Tibial nerve (tissue), 4 donors: ENCODE measurements at regions not wholly inside any gene's neighbourhood (a gene's known extent, or its start where the extent isn't known, plus 50 kb on each side); places are given as distances from the start of the nearest gene placed in this dataset.

ENCODE experiments used
- DNase-seq, 2 donors: peaks; one replicate each; pipeline ENCODE4 v3.0.0-alpha.2; 2019; ENCODE audit warnings: low spot score in 2 of 2
- H3K27ac ChIP-seq, 4 donors: fragments of 200-600 bp; sonication (generic) in 3 of 4; one replicate each; pipeline ENCODE4 v1.5.1; 2017 to 2019; ENCODE audit warnings: mild to moderate bottlenecking in 1 of 4
- H3K27me3 ChIP-seq, 2 donors: fragments of 200-600 bp; sonication (generic) in 1 of 2; one replicate each; pipeline versions ENCODE4 v1.5.1 to v1.6.0; 2017 to 2019
- H3K36me3 ChIP-seq, 3 donors: fragments of 200-600 bp; sonication (generic); one replicate each; pipeline ENCODE4 v1.5.1; 2018 to 2019
- H3K4me1 ChIP-seq, 4 donors: fragments of 200-600 bp; sonication (generic) in 3 of 4; one replicate each; pipeline ENCODE4 v1.5.1; 2017 to 2019
- H3K4me3 ChIP-seq, 4 donors: fragments of 200-600 bp; sonication (generic) in 3 of 4; one replicate each; pipeline ENCODE4 v1.5.1; 2017 to 2019; ENCODE audit warnings: mild to moderate bottlenecking in 1 of 4, moderate library complexity in 1 of 4
- H3K9me3 ChIP-seq, 4 donors: fragments of 200-600 bp; sonication (generic) in 3 of 4; one replicate each; pipeline ENCODE4 v1.5.1; 2017 to 2019
- EP300 ChIP-seq, 2 donors: sonication (generic); formaldehyde crosslinking; IDR thresholded peaks; one replicate each; pipeline ENCODE4 v1.6.1; 2017; ENCODE audit warnings: antibody characterized with exemption in 2 of 2, mild to moderate bottlenecking in 1 of 2
- POLR2A ChIP-seq, 2 donors: fragments of 450-650 bp; IDR thresholded peaks; one replicate each; pipeline ENCODE4 v1.6.1; 2017; ENCODE audit warnings: antibody characterized with exemption in 2 of 2, mild to moderate bottlenecking in 2 of 2, moderate library complexity in 2 of 2
- WGBS, 2 donors: methylation state at CpG; one replicate each; pipeline ENCODE4 v1.1.5; 2018; 5-methylcytosine and 5-hydroxymethylcytosine counted together
- TF ChIP-seq, protein P1 (sequence below), 5 experiments: fragments of 200-600 bp in 3 of 5; fragments of 450-650 bp in 2 of 5; sonication (generic) in 3 of 5; IDR thresholded peaks; one replicate each; pipeline ENCODE4 v1.5.1; 2016 to 2019; ENCODE audit warnings: antibody characterized with exemption in 5 of 5, mild to moderate bottlenecking in 3 of 5, moderate library complexity in 2 of 5

- H3K27ac ChIP-seq, result no peak overlapping the region
- H3K4me3 ChIP-seq, result no peak overlapping the region
- no peaks in the 10 kb centered on the region for H3K9me3 ChIP-seq
- 68 to 80% methylated on average over 1 of the region's 1 CpG for WGBS, 2 donors
- no peaks in the 10 kb centered on the region for H3K36me3 ChIP-seq
- H3K27me3 ChIP-seq, result no peaks in the 10 kb centered on the region
- TF ChIP-seq POLR2A (IDR thresholded peaks at IDR 0.05) (no peak), EP300 (IDR thresholded peaks at IDR 0.05) (no peak)
- TF ChIP-seq, protein P1, sequence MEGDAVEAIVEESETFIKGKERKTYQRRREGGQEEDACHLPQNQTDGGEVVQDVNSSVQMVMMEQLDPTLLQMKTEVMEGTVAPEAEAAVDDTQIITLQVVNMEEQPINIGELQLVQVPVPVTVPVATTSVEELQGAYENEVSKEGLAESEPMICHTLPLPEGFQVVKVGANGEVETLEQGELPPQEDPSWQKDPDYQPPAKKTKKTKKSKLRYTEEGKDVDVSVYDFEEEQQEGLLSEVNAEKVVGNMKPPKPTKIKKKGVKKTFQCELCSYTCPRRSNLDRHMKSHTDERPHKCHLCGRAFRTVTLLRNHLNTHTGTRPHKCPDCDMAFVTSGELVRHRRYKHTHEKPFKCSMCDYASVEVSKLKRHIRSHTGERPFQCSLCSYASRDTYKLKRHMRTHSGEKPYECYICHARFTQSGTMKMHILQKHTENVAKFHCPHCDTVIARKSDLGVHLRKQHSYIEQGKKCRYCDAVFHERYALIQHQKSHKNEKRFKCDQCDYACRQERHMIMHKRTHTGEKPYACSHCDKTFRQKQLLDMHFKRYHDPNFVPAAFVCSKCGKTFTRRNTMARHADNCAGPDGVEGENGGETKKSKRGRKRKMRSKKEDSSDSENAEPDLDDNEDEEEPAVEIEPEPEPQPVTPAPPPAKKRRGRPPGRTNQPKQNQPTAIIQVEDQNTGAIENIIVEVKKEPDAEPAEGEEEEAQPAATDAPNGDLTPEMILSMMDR (IDR thresholded peaks at IDR 0.05), result no peak
- no peaks in the 10 kb centered on the region for H3K4me1 ChIP-seq
- no peak for DNase-seq
Measured at GRCh38 chr4:96753216-96753615, 913.3 kb downstream of the PDHA2 start.

- no peak for DNase-seq
- 57 to 62% methylated on average over 3 of the region's 3 CpGs for WGBS, 2 donors
Measured at GRCh38 chr4:96755569-96756484, 915.9 kb downstream of the PDHA2 start.

GRCh38 chr4:96756584-96756983, 916.7 kb downstream of the PDHA2 start:
- no peak overlapping the region for H3K27ac ChIP-seq
- TF ChIP-seq, protein P1 (IDR thresholded peaks at IDR 0.05), result no peak
- TF ChIP-seq EP300 (IDR thresholded peaks at IDR 0.05) (no peak), POLR2A (IDR thresholded peaks at IDR 0.05) (no peak)
- H3K27me3 ChIP-seq, result no peaks in the 10 kb centered on the region
- no peaks in the 10 kb centered on the region for H3K9me3 ChIP-seq
- no peaks in the 10 kb centered on the region for H3K36me3 ChIP-seq
- no peak for DNase-seq
- WGBS, 2 donors, result 79 to 89% methylated on average over 1 of the region's 1 CpG
- no peaks in the 10 kb centered on the region for H3K4me1 ChIP-seq
- H3K4me3 ChIP-seq, result no peak overlapping the region

More at GRCh38 chr4:96755569-96756484, 915.9 kb downstream of the PDHA2 start:
- Histone ChIP-seq H3K4me3 (no peak overlapping the region), H3K4me1 (no peaks in the 10 kb centered on the region), H3K9me3 (no peaks in the 10 kb centered on the region), H3K27ac (no peak overlapping the region), H3K27me3 (no peaks in the 10 kb centered on the region), H3K36me3 (no peaks in the 10 kb centered on the region)
- TF ChIP-seq POLR2A (IDR thresholded peaks at IDR 0.05), result no peak
- TF ChIP-seq EP300 (IDR thresholded peaks at IDR 0.05), result no peak
- TF ChIP-seq, protein P1 (IDR thresholded peaks at IDR 0.05), result no peak

GRCh38 chr4:96763546-96763945, 923.7 kb downstream of the PDHA2 start:
- no peaks in the 10 kb centered on the region for H3K36me3 ChIP-seq

DNA sequence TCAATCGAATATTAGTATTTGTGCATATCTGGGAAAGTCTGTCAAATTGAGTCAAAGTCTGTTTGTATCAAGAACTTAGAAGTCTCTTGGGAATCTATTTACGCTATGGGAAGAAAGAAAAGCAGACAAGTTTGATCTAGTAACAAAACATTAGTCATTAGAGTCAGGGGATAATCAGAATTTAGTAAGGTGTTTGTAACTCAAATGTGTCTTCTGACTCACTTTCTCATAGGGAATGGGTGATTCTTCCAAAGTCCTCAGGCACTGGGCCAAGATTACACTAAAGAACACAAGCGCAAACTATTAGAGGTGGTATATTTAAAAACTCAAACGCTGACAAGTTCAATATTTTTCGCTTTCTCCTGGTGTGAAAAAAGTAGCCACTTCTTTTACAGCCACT, 926.5 kb downstream of the PDHA2 start:
- TF ChIP-seq, protein P1 (IDR thresholded peaks at IDR 0.05), result no peak
- TF ChIP-seq POLR2A (IDR thresholded peaks at IDR 0.05), result no peak
- no peak for TF ChIP-seq EP300 (IDR thresholded peaks at IDR 0.05)
- H3K9me3 ChIP-seq, result no peaks in the 10 kb centered on the region
- no peaks in the 10 kb centered on the region for H3K27me3 ChIP-seq
- no peaks in the 10 kb centered on the region for H3K36me3 ChIP-seq
- H3K4me1 ChIP-seq, result no peaks in the 10 kb centered on the region
- no peak overlapping the region for H3K27ac ChIP-seq
- DNase-seq, result no peak
- WGBS, 2 donors, result 90 to 92% methylated on average over 5 of the region's 5 CpGs
- H3K4me3 ChIP-seq, result no peak overlapping the region

More at GRCh38 chr4:96763546-96763945, 923.7 kb downstream of the PDHA2 start:
- H3K4me3 ChIP-seq, result no peak overlapping the region
- WGBS, 2 donors, result 78 to 85% methylated on average over 2 to 3 of the region's 3 CpGs
- DNase-seq, result no peak
- H3K27ac ChIP-seq, result no peak overlapping the region
- no peaks in the 10 kb centered on the region for H3K4me1 ChIP-seq
- no peaks in the 10 kb centered on the region for H3K27me3 ChIP-seq
- H3K9me3 ChIP-seq, result no peaks in the 10 kb centered on the region
- TF ChIP-seq EP300 (IDR thresholded peaks at IDR 0.05) (no peak), POLR2A (IDR thresholded peaks at IDR 0.05) (no peak)
- TF ChIP-seq, protein P1 (IDR thresholded peaks at IDR 0.05), result no peak
